ENCODE measurements at regions not wholly inside any gene's neighbourhood (a gene's known extent, or its start where the extent isn't known, plus 50 kb on each side); places are given as distances from the start of the nearest gene placed in this dataset.

- CTCF ChIA-PET: interaction anchor here (0.9 kb wide), 1 partner anchor 11 kb away, joined by 3 read pairs; no protein-coding TSS in a partner anchor
- Histone ChIP-seq H3K36me3 (ENCODE audit: control insufficient read depth, insufficient read depth, low read length) (no peaks in the 10 kb centered on the region), H3K27me3 (ENCODE audit: control insufficient read depth, insufficient read depth, low read length) (no peaks in the 10 kb centered on the region), H3K4me3 (ENCODE audit: low read depth, low read length) (no peak overlapping the region)
- POLR2A ChIA-PET: no interaction called here
- DNase-seq (ENCODE audit: low read depth): no peak
- TF ChIP-seq CTCF (IDR thresholded peaks at IDR 0.05; ENCODE audit: insufficient read depth, low read depth, low read length): no peak
Measured at GRCh38 chr1:87979079-87979478, 650.4 kb downstream of the LMO4 start.

- POLR2A ChIA-PET: no interaction called here
- no peak for DNase-seq (ENCODE audit: low read depth)
- no peaks in the 10 kb centered on the region for H3K36me3 ChIP-seq (ENCODE audit: control insufficient read depth, insufficient read depth, low read length)
- no peak for TF ChIP-seq CTCF (IDR thresholded peaks at IDR 0.05; ENCODE audit: insufficient read depth, low read depth, low read length)
- peaks cover 2% of the 10 kb centered on the region; the same call in 1 of the 2 replicates for H3K27me3 ChIP-seq (ENCODE audit: control insufficient read depth, insufficient read depth, low read length)
- no peak overlapping the region for H3K4me3 ChIP-seq (ENCODE audit: low read depth, low read length)
- CTCF ChIA-PET: no interaction called here
Measured at GRCh38 chr1:87980494-87980893, 651.8 kb downstream of the LMO4 start.

GRCh38 chr1:87981386-87981785 is 652.7 kb downstream of the LMO4 start:
- H3K4me3 ChIP-seq (ENCODE audit: low read depth, low read length): no peak overlapping the region

DNA sequence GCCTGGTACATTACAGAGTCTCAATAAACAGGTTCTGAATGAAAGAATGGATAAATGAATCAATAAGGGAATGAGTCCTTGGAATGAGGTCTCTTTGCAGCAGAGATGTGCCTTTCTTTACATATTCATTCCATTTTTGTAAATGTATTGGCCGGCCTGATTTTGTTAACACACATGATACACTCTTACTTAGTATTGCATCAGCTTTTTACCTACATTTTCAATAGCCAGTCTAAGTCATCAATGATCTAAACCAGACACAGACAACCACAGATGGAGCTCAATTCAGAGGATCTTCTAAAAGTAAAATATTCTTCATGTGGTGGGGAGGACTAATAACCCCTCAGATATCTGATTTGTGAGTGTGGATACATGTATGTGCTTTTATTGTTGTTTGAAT is 653.1 kb downstream of the LMO4 start:
- POLR2A ChIA-PET: interaction anchor here (0.7 kb wide), 1 partner anchor 239 kb away, joined by 4 read pairs; no protein-coding TSS in a partner anchor
- H3K27me3 ChIP-seq (ENCODE audit: control insufficient read depth, insufficient read depth, low read length): peaks cover 3% of the 10 kb centered on the region; the same call in 1 of the 2 replicates
- no peaks in the 10 kb centered on the region for H3K36me3 ChIP-seq (ENCODE audit: control insufficient read depth, insufficient read depth, low read length)
- CTCF ChIA-PET: interaction anchor here (0.8 to 1.2 kb wide), 2 partner anchors 14 to 81 kb away, joined by 3 read pairs; no protein-coding TSS in a partner anchor
- H3K4me3 ChIP-seq (ENCODE audit: low read depth, low read length): no peak overlapping the region
- TF ChIP-seq CTCF (IDR thresholded peaks at IDR 0.05; ENCODE audit: insufficient read depth, low read depth, low read length): no peak
- no peak for DNase-seq (ENCODE audit: low read depth)

More at GRCh38 chr1:87981386-87981785, 652.7 kb downstream of the LMO4 start:
- Histone ChIP-seq H3K36me3 (ENCODE audit: control insufficient read depth, insufficient read depth, low read length) (no peaks in the 10 kb centered on the region), H3K27me3 (ENCODE audit: control insufficient read depth, insufficient read depth, low read length) (peaks cover 3% of the 10 kb centered on the region; the same call in 1 of the 2 replicates)
- TF ChIP-seq CTCF (IDR thresholded peaks at IDR 0.05; ENCODE audit: insufficient read depth, low read depth, low read length): no peak
- no peak for DNase-seq (ENCODE audit: low read depth)
- POLR2A ChIA-PET: no interaction called here
- CTCF ChIA-PET: interaction anchor here (0.8 kb wide), 1 partner anchor 14 kb away, joined by 3 read pairs; no protein-coding TSS in a partner anchor

- TF ChIP-seq CTCF (IDR thresholded peaks at IDR 0.05; ENCODE audit: insufficient read depth, low read depth, low read length): no peak
- Histone ChIP-seq H3K27me3 (ENCODE audit: control insufficient read depth, insufficient read depth, low read length) (peaks cover 3% of the 10 kb centered on the region; the same call in 1 of the 2 replicates), H3K4me3 (ENCODE audit: low read depth, low read length) (no peak overlapping the region), H3K36me3 (ENCODE audit: control insufficient read depth, insufficient read depth, low read length) (no peaks in the 10 kb centered on the region)
- DNase-seq (ENCODE audit: low read depth): no peak
- ChIA-PET POLR2A (no interaction called here), CTCF (no interaction called here)
Measured at GRCh38 chr1:87983841-87984240, 655.2 kb downstream of the LMO4 start.
